ENCODE measurements at regions not wholly inside any gene's neighbourhood (a gene's known extent, or its start where the extent isn't known, plus 50 kb on each side); places are given as distances from the start of the nearest gene placed in this dataset.
"Not testable (repeated sequence)": the region's sequence is repeated elsewhere in the genome, so short reads cannot be mapped to it uniquely, and the experiment has no call there.

DNA sequence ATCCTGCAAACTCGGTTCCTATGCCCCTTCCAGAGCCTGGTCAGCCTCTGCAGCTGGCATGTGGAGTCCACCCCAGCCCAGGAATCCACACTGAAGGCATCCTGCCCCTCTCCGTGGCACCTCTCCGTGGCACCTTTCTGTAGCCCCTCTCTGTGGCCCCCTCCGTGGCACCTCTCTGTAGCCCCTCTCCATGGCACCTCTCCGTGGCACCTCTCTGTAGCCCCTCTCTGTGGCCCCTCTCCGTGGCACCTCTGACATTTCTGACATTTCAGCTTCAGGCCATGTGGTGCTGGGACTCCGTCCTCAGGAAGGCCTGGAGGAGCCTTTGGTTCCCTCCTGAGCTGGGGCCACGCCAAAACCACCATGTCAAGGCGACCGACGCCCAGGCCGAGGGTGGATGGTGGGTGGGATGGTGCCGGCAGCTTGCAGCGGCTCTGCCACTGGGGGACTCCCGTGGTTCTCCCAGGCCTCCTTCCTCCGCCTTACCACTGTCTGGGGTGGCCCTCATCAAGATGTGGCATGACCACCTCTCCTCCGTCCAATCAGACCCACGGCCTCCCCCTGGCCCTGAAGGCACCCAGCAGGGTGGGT, 1518.5 kb downstream of the BRD1 start:
- DNase-seq: no peak

DNA sequence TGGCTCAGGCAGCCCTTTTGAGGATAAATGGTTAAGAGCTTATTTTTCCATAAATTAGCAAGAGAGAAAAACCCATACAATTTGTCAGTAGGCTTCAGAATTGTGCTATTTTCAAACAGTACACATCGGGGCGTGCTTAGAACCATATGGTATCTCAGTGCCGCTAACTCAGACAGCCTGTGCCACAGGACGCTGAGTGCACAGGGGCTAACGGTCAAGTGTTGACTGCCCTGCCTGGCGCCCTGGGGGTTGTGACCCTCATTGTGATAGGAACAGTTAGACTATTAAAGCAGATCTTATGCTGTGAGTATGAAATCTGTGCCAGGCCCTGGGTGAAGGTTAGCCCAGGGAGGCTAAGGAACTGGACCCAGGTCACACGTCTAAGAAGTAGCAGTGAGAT, 1519.7 kb downstream of the BRD1 start:
- no peak for DNase-seq

GRCh38 chr22:48306785-48307510, 1520.7 kb downstream of the BRD1 start:
- no peak for DNase-seq

DNA sequence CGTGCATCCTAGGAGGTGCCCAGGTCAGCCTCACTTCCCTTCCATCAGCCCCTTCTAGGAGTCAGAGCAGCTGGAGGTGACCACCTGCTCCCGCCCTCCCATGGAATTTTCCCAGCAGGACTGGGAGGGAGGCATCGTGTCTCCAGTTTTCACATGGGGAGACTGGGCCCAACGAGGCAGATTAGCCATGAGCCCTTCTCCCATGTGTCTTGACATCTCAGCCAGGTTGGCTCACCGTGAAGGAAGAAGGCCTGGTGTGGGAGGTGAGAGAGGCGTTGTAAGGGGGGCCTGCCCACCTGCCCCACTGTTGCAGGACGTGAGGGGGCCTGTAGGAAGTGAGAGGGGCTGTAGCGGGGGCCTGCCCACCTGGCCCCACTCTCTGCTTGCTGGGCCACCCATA, 1521.4 kb downstream of the BRD1 start:
- no peak for DNase-seq

DNA sequence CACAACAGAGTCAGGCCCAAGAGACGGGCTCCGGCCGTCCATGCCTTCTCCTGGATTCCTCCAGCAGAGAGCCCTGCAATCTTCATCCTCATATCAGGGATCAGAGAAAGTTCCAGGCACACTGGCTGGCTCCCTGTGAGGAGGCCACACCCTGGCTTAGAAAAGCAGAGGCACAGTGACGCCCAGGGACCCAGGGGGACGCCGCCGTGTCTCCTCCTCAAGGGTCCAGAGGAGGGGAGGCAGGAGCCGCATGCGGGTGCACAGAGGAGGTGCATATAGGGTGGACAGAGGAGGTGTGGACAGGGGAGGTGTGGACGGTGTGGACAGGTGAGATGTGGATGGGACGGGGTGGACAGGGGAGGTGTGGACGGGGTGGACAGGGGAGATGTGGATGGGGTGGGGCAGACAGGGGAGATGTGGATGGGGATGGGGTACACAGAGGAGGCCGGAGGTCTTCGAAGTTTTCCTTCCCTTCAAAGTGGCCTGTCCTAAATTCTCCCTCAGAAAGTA, 1521.9 kb downstream of the BRD1 start:
- DNase-seq: no peak

DNA sequence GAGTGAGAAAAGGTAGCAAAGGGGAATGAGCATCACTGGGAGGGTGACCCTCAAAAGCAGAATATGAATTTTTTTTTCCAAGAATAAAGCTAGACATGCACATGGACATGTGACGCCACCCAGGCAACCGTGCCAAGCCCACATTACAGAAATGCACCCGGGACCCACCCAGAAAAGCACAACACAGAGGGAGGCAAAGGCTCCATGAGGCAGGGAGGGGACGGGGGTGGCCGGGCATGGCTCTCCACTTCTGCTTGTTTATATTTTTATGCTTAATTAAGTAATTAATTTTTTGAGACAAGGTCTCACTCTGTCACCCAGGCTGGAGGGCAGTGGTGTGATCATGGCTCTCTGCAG, 1524.3 kb downstream of the BRD1 start:
- no peak for DNase-seq

DNA sequence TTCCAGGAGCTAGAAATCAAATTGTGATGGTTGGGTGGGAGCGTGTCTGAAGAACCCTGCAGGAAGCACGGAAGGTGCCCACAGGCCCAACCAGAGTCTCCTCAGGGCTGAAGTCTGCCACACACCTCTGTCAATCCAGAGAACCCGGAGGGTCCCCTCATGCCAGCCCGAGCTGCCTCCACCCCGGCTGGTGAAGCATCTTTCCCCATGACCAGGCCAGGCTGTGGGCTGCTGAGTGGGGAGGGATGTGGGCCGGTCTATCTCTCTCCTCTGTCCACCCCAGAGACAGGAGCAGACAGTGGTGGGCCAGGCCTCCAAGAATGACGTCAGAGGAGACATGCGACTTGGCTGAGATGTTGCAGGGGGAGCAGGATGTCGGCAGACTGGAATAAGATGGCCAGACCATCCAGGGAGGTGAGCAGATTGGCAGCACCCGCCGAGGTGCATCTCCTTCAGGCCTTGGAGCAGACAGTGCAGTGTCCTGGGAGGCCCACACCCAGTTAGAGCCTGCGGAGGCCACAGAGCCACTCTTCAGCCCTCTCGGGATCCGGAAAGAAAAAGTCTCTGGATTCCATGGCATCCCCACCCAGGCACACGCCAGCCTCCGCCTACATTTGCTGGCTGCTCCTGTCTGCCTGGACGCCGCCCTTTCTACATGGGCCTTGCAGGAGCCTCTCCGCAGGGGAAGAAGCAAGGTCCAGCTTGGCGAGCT, 1524.9 kb downstream of the BRD1 start:
- DNase-seq: no peak

DNA sequence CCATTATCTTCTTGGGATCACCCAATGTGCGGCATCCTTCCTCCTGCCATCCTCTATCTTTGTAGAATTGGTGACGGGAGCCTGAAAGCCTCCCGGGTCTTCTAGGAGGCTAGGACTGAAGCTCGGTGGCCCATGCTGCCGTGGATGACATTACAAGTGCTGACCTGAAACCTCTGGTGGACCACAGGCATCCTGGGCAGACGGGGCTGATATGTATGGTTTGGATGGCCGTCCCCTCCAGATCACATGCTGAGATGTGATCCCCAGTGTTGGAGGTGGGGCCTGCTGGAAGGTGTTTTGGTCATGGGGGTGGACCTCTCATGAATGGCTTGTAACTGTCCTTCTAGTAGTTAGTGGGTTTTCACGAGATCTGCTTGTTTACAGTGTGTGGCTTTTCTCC, 1525.8 kb downstream of the BRD1 start:
- no peak for DNase-seq

DNA sequence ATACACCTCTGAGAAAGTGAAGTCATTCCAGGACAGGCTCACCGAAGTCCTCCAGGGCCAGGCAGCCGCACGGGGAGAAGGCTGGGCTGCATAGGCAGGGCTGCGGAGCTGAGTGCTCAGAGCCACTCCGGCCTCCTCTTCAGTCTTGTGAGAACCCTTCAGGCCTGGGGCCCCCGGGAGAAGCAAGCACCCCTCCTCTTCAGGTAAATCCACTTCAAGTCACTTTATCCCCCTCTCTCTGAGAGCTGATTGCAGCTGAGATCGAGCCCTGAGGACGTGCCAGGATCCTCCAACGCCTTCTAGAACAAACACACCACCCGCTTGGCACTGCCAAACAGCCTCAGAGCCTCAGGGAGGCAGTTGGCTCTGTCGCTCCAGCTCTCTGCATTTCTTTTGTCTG, 1526.3 kb downstream of the BRD1 start:
- DNase-seq: no peak

DNA sequence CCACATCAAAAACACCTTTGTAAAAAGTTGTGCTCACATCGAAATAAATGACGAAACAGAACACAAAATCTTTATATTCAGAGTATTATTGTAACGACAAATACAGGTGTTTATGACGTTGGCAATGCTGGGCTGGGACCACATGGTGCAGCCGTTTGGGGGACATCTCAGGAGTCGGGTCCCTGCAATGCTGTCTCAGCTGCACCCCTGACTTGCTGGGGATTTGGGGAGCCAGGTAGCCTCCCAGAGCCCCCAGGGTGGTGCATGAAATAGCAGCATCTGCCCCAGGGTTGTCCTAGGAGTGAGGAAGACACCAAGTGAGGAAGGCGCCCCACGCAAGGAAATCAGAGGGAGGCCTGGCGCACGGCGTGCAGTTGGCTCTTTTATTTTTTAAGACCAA, 1526.8 kb downstream of the BRD1 start:
- DNase-seq: no peak

- no peak for DNase-seq
These were observed 1527.9 kb downstream of the BRD1 start for GRCh38 chr22:48299801-48300200.

- no peak for DNase-seq
These were observed 1528.5 kb downstream of the BRD1 start for GRCh38 chr22:48299124-48299523.

DNA sequence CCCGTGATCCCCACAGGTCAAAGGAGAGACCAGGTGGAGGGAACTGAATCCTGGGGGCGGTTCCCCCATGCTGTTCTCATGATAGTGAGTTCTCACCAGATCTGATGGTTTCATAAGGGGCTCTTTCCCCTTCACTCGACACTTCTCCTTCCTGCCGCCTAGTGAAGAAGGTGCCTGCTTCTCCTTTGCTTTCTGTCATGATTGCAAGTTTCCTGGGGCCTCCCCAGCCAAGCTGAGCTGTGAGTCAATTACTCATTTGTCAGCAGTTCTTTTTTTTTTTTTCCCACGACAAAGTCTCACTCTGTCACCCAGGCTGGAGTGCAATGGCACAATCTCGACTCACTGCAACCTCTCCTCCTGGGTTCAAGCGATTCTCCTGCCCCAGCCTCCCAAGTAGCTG, 1530.4 kb downstream of the BRD1 start:
- DNase-seq: no peak

DNA sequence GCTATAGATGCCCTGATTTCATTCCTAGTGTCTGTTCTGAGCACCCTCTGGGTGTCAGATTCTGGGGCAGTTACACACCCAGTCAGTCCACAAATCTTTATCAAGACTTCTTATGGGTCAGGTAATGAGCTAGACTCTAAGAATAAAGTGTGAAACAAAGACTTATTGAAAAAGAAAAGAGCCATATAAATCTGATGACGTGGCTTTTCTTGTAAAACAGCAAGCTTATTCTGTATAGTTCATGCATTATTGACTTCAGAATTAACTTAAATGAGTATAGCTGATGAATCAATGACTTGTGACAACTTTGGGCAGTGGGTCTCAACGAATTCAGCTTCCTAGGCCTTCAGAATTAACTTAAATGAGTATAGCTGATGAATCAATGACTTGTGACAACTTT, 1527.5 kb downstream of the TBC1D22A start:
- not testable (repeated sequence) for DNase-seq

DNA sequence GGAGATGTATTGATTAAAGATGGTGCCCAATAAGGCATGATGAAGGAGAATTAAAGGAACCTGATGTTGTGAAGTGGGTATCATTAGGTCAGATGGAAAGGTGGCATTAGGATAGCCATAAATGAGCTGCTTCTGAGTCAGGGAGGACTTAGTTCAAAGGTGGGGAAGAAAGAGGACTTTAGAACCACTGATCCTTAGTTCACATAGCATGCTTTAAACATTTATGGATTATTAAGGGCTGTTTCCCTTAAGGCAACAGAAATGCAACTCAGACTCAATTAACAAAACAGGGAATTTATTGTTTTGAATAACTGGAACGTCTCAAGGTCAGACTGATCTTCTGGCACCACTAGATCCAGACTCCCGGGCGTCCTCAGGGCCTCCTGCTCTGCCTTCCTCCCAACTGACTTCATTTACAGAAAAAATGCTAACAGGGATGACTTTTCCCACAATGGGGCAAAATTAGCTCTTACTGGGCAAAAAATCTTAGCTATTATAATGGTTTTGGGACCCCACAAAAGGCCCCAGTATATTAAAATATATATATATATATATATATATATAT, 1526.0 kb downstream of the TBC1D22A start:
- no peak for DNase-seq

- DNase-seq: no peak
These were observed 1524.6 kb downstream of the TBC1D22A start for GRCh38 chr22:48287031-48287430.

GRCh38 chr22:48284671-48285070, 1522.2 kb downstream of the TBC1D22A start:
- no peak for DNase-seq

- no peak for DNase-seq
These were observed 1520.4 kb downstream of the TBC1D22A start for GRCh38 chr22:48282804-48283203.

GRCh38 chr22:48279461-48279756, 1517.0 kb downstream of the TBC1D22A start:
- DNase-seq: no peak

DNA sequence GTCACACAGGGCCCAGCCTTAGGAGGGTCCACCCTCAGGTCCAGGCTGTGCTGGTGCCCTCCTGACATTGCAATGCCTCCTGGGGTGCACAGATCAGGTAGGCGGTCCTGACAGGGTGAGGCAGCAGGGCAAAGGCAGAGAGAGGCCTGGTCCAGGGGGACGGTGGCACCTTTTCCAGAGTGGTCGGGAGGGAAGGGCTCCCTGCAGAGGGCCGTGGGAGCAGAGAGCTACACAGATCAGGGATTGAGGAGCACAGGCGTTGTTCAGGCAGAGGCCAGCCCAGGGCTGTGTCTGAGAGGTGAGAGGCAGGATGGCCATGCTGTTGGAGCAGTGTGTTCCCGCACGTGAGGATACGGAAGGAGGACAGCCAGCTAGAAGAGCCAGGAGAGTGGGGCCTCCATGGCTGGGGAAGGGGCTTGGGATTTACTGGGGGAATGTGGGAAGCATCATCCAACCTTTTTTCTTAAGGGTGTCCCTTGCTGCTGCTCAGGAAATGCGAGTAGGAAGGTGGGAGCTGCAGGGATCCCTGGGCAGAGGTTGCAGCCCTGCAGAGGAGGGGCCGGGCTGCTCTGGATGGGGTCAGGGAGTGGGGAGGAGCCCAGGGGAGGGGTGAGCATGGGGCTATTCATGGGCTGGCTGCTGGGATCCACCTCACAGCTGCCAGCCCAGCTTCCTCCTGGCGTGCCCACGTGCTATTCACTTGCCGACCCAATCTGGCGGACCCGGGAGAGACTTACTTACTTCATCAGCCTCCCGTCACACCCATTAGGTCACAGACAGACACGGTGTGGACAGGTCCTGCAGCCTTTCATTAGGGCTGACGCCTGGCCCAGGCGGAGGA, 1516.4 kb downstream of the TBC1D22A start:
- DNase-seq: no peak

GRCh38 chr22:48277868-48278581, 1515.6 kb downstream of the TBC1D22A start:
- DNase-seq: no peak
